Adrenal gland (tissue), 9 donors: ENCODE measurements at regions not wholly inside any gene's neighbourhood (a gene's known extent, or its start where the extent isn't known, plus 50 kb on each side); places are given as distances from the start of the nearest gene placed in this dataset.

Source experiments
- DNase-seq, 7 donors: peaks; one replicate each; pipeline ENCODE4 v3.0.0-alpha.2; 2019 to 2020
- H3K27ac ChIP-seq, 5 donors: fragments of 200-600 bp; sonication (generic) in 4 of 5; 1 replicate in 3 of 5; 2 replicates in 2 of 5; pipeline versions ENCODE4 v1.5.1 to v1.8.0; 2016 to 2020; ENCODE audit warnings: mild to moderate bottlenecking in 1 of 5
- H3K27me3 ChIP-seq: fragments of 200-600 bp; 2 replicates; pipeline ENCODE4 v1.8.0; 2021
- H3K36me3 ChIP-seq, 2 donors: fragments of 200-600 bp; replicated peaks in 1 of 2; 1 replicate in 1 of 2; 2 replicates in 1 of 2; pipeline versions ENCODE4 v1.5.1 to v1.8.0; 2018 to 2022
- H3K4me1 ChIP-seq, 2 donors: fragments of 200-600 bp; replicated peaks in 1 of 2; 1 replicate in 1 of 2; 2 replicates in 1 of 2; pipeline versions ENCODE4 v1.5.1 to v1.8.0; 2018 to 2021
- H3K4me3 ChIP-seq, 4 donors: fragments of 200-600 bp; sonication (generic) in 3 of 4; one replicate each; pipeline ENCODE4 v1.5.1; 2016 to 2018
- H3K9me3 ChIP-seq, 3 donors: fragments of 200-600 bp; sonication (generic) in 1 of 3; replicated peaks in 1 of 3; 1 replicate in 2 of 3; 2 replicates in 1 of 3; pipeline versions ENCODE4 v1.5.1 to v1.8.0; 2016 to 2021
- POLR2A ChIP-seq, 2 donors: fragments of 450-650 bp; IDR thresholded peaks; one replicate each; pipeline ENCODE4 v1.6.1; 2017; ENCODE audit warnings: antibody characterized with exemption in 2 of 2, mild to moderate bottlenecking in 2 of 2, moderate library complexity in 1 of 2
- WGBS, 4 donors: extraction: QIAGEN DNeasy Blood & Tissue Kit in 2 of 4; methylation state at CpG; one replicate each; pipeline versions ENCODE4 v1.1.5 to v1.1.7; 2013 to 2017; 5-methylcytosine and 5-hydroxymethylcytosine counted together
- intact Hi-C, 2 donors: fragments of 100-400 bp; cut with DNase I; formaldehyde crosslinking; loops; one replicate each; pipeline versions ENCODE4 v1.14.1 to v1.15.0; 2022 to 2023
- TF ChIP-seq, protein P1 (sequence below), 6 experiments: fragments of 450-650 bp in 4 of 6; fragments of 200-600 bp in 2 of 6; sonication (generic) in 1 of 6; IDR thresholded peaks; 1 replicate in 5 of 6; 2 replicates in 1 of 6; pipeline versions ENCODE4 v1.5.1 to v1.8.0; 2016 to 2021; ENCODE audit warnings: antibody characterized with exemption in 6 of 6, mild to moderate bottlenecking in 2 of 6, moderate library complexity in 1 of 6
- donor health status: healthy with polysubstance abuse.
- donor health status: Bipolar disorder and iron deficiency.
- donor health status: DM: yes; HTN: yes; CAD: no.
- donor health status: DM: no; HTN: no; CAD: no.
- donor health status: DM: no; HTN: no; CAD: no.

DNA sequence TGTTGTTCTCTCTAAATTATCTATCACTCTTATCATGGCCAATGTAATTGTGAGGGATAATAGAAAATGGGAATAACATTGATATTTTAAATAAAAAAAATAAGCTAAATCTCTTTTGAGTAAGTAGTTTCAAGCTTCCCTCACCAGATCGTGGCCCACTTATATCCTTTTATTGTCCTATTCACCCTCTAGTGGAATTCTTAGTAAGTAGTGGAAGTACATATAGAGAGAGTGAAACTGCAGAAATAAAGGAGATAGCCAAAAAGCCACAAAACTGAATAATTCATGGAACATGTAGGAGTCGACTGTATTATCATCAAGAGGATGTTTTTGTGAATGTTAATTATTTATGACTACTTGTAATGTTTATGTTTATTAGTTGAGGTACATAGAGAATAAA lies 66.1 kb upstream of the DTNA start:
- Histone ChIP-seq H3K27ac (no peak overlapping the region), H3K9me3 (no peaks in the 10 kb centered on the region), H3K27me3 (no peaks in the 10 kb centered on the region), H3K36me3 (no peaks in the 10 kb centered on the region), H3K4me1 (peaks cover 0 to 8% of the 10 kb centered on the region in 2 donors), H3K4me3 (no peak overlapping the region)
- WGBS, 4 donors: 42 to 56% (median 48%) methylated on average over 2 of the region's 2 CpGs
- intact Hi-C loops: no loop called here
- TF ChIP-seq POLR2A (IDR thresholded peaks at IDR 0.05): no peak
- TF ChIP-seq, protein P1, sequence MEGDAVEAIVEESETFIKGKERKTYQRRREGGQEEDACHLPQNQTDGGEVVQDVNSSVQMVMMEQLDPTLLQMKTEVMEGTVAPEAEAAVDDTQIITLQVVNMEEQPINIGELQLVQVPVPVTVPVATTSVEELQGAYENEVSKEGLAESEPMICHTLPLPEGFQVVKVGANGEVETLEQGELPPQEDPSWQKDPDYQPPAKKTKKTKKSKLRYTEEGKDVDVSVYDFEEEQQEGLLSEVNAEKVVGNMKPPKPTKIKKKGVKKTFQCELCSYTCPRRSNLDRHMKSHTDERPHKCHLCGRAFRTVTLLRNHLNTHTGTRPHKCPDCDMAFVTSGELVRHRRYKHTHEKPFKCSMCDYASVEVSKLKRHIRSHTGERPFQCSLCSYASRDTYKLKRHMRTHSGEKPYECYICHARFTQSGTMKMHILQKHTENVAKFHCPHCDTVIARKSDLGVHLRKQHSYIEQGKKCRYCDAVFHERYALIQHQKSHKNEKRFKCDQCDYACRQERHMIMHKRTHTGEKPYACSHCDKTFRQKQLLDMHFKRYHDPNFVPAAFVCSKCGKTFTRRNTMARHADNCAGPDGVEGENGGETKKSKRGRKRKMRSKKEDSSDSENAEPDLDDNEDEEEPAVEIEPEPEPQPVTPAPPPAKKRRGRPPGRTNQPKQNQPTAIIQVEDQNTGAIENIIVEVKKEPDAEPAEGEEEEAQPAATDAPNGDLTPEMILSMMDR (IDR thresholded peaks at IDR 0.05): peak in 3 of 6 experiments; percentile 7 to 13 (median 13)
- no peak for DNase-seq

DNA sequence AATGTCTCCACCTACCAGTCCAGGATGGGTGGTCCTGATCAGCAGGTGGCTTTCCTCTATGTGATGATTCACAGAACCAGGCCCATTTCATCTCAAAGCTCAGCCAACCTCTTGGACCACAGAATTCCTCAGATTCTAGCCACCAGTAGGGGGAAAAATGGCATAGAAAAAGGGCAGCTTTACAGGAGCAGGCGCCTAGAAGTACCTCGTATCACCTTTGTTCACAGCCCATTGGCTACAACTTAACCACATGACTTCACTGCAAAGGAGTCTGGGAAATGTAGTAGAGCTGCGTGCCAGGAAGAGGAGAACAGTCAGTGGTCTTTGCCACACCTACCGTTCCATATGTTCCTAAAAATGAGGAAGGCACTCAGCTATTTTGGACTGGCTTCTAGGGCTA lies 62.8 kb upstream of the DTNA start:
- WGBS, 4 donors: 80 to 89% (median 82%) methylated on average over 4 of the region's 4 CpGs
- no peaks in the 10 kb centered on the region for H3K27me3 ChIP-seq
- DNase-seq: no peak
- TF ChIP-seq, protein P1 (IDR thresholded peaks at IDR 0.05): no peak
- no peaks in the 10 kb centered on the region for H3K9me3 ChIP-seq
- H3K27ac ChIP-seq: no peak overlapping the region
- H3K4me1 ChIP-seq: peaks cover 4 to 25% of the 10 kb centered on the region in 2 donors
- H3K36me3 ChIP-seq: no peaks in the 10 kb centered on the region
- H3K4me3 ChIP-seq: no peak overlapping the region
- intact Hi-C loops: no loop called here

DNA sequence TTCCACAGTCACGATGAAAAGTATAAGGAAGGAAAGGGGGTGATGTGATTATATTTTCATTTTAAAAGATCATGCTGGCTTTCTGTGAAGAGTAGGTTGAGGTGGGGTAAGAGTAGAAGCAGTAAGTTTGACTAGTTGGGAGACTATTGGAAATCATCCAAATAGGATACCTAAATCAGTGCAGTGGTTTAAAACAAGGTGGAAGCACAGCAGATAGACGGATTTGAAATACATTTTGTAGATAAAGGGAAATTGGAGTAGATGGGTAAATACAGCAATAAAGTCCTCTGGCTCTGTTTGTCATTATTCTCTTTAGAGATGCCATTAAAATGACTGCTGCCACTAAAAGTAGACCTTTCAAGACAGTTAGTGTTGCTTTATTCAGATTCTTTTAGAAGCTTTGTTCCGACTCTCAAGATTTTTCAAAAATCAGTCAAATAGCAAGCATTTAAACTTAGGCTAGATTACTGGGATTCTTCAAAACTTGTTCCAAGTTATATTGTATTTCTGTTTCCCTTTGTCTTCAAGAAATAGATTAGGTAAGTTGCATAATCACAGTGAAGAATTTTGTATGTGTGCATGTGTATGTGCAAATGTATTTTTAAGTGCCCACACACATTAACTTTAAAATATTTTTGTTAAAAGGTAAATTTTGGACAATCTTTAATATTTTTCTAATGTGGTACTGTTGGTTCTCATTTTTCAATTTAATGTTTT lies 61.7 kb upstream of the DTNA start:
- WGBS, 4 donors: 76 to 85% (median 80%) methylated on average over 3 of the region's 3 CpGs
- Histone ChIP-seq H3K4me1 (peaks cover 4 to 25% of the 10 kb centered on the region in 2 donors), H3K9me3 (no peaks in the 10 kb centered on the region), H3K27ac (no peak overlapping the region), H3K36me3 (no peaks in the 10 kb centered on the region), H3K4me3 (no peak overlapping the region), H3K27me3 (no peaks in the 10 kb centered on the region)
- no peak for TF ChIP-seq POLR2A (IDR thresholded peaks at IDR 0.05)
- TF ChIP-seq, protein P1 (IDR thresholded peaks at IDR 0.05): no peak
- intact Hi-C loops: no loop called here
- no peak for DNase-seq

DNA sequence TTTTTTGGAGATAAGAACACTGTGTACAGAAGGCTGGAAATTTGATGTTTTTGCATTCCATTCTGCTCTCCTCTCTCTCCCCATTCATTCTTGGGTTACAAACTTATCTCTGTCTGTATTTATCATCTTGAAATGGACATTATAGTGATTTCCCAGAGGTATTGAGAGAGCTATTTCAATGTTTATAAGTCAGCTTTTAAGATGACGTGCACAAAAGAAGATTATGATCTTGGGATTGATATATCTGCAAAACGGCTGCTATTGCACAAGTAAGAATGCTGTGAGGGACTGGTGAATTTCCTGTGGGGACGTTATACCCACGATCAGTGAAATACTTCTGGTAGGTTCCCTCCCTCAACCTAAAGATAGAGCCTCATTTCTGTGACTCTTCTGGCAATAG lies 61.0 kb upstream of the DTNA start:
- no peaks in the 10 kb centered on the region for H3K36me3 ChIP-seq
- peaks cover 4 to 25% of the 10 kb centered on the region in 2 donors for H3K4me1 ChIP-seq
- no peaks in the 10 kb centered on the region for H3K27me3 ChIP-seq
- 11 to 27% (median 12%) methylated on average over 4 of the region's 4 CpGs for WGBS, 4 donors
- DNase-seq: no peak
- H3K27ac ChIP-seq: no peak overlapping the region
- intact Hi-C loops: no loop called here
- no peak overlapping the region for H3K4me3 ChIP-seq
- TF ChIP-seq, protein P1 (IDR thresholded peaks at IDR 0.05): no peak
- TF ChIP-seq POLR2A (IDR thresholded peaks at IDR 0.05): no peak
- no peaks in the 10 kb centered on the region for H3K9me3 ChIP-seq
